Stomach (tissue), 8 donors: ENCODE measurements at regions not wholly inside any gene's neighbourhood (a gene's known extent, or its start where the extent isn't known, plus 50 kb on each side); places are given as distances from the start of the nearest gene placed in this dataset.
"Not testable (repeated sequence)": the region's sequence is repeated elsewhere in the genome, so short reads cannot be mapped to it uniquely, and the experiment has no call there.

Source experiments
- DNase-seq, 2 donors: peaks; one replicate each; pipeline versions ENCODE4 v3.0.0 to v3.0.0-alpha.2; 2013 to 2019
- H3K27ac ChIP-seq, 5 donors: fragments of 200-600 bp in 4 of 5; sonication (generic) in 4 of 5; one replicate each; pipeline ENCODE4 v1.5.1; 2013 to 2019; ENCODE audit warnings: mild to moderate bottlenecking in 1 of 5, moderate library complexity in 1 of 5
- H3K27me3 ChIP-seq, 3 donors: fragments of 200-600 bp; sonication (generic); one replicate each; pipeline ENCODE4 v1.5.1; 2017 to 2019; ENCODE audit warnings: mixed run types in 1 of 3
- H3K36me3 ChIP-seq, 4 donors: fragments of 200-600 bp; sonication (generic); 1 replicate in 3 of 4; 2 replicates in 1 of 4; pipeline ENCODE4 v1.5.1; 2016 to 2019
- H3K4me1 ChIP-seq, 4 donors: fragments of 200-600 bp; sonication (generic); one replicate each; pipeline ENCODE4 v1.5.1; 2016 to 2019
- H3K4me3 ChIP-seq, 4 donors: fragments of 200-600 bp; sonication (generic) in 3 of 4; one replicate each; pipeline ENCODE4 v1.5.1; 2016 to 2019; ENCODE audit warnings: mild to moderate bottlenecking in 1 of 4
- H3K9me3 ChIP-seq, 4 donors: fragments of 200-600 bp; sonication (generic); one replicate each; pipeline ENCODE4 v1.5.1; 2016 to 2019
- CTCF ChIP-seq, 7 experiments: fragments of 450-650 bp in 4 of 7; fragments of 200-600 bp in 3 of 7; sonication (generic) in 3 of 7; IDR thresholded peaks; one replicate each; pipeline ENCODE4 v1.5.1; 2016 to 2019; ENCODE audit warnings: antibody characterized with exemption in 7 of 7, control low read depth in 2 of 7, mild to moderate bottlenecking in 1 of 7
- EP300 ChIP-seq: sonication (generic); formaldehyde crosslinking; IDR thresholded peaks from one replicate; pipeline ENCODE4 v1.6.1; 2017; ENCODE audit warnings: antibody characterized with exemption
- POLR2A ChIP-seq, 4 donors: fragments of 450-650 bp; IDR thresholded peaks; one replicate each; pipeline ENCODE4 v1.6.1; 2016; ENCODE audit warnings: antibody characterized with exemption in 4 of 4, control low read depth in 2 of 4, mild to moderate bottlenecking in 1 of 4, moderate library complexity in 1 of 4
- POLR2AphosphoS5 ChIP-seq, 3 donors: sonication (generic); formaldehyde crosslinking; IDR thresholded peaks; one replicate each; pipeline ENCODE4 v1.6.1; 2016; ENCODE audit warnings: antibody characterized with exemption in 3 of 3
- WGBS, 5 donors: extraction: QIAGEN DNeasy Blood & Tissue Kit in 3 of 5; methylation state at CpG; one replicate each; pipeline versions ENCODE4 v1.1.5 to v1.1.7; 2013 to 2018; 5-methylcytosine and 5-hydroxymethylcytosine counted together
- intact Hi-C: fragments of 100-400 bp; cut with DNase I; formaldehyde crosslinking; loops from one replicate; pipeline ENCODE4 v1.15.1; 2023; ENCODE audit warnings: low total_unique reads
- donor health status: healthy with polysubstance abuse.
- donor health status: Bipolar disorder and iron deficiency.
- donor health status: healthy.

- TF ChIP-seq EP300 (no peak), CTCF (IDR thresholded peaks at IDR 0.05) (no peak), POLR2A (IDR thresholded peaks at IDR 0.05) (no peak), POLR2AphosphoS5 (IDR thresholded peaks at IDR 0.05) (no peak)
- no peaks in the 10 kb centered on the region for H3K27me3 ChIP-seq
- no peak overlapping the region for H3K27ac ChIP-seq
- no peak for DNase-seq
- intact Hi-C loops: no loop called here
- peaks cover 0 to 11% (median 4%) of the 10 kb centered on the region in 4 donors for H3K9me3 ChIP-seq
- H3K36me3 ChIP-seq: no peaks in the 10 kb centered on the region
- no peak overlapping the region for H3K4me3 ChIP-seq
- H3K4me1 ChIP-seq: no peaks in the 10 kb centered on the region
- 67 to 78% (median 74%) methylated on average over 4 of the region's 4 CpGs for WGBS, 5 donors
Measured at GRCh38 chr15:53022788-53023187, 232.7 kb upstream of the ONECUT1 start.

- peaks cover 0 to 6% (median 2%) of the 10 kb centered on the region in 4 donors for H3K9me3 ChIP-seq
- H3K4me3 ChIP-seq: no peak overlapping the region
- no peak overlapping the region for H3K27ac ChIP-seq
- intact Hi-C loops: no loop called here
- DNase-seq: no peak
- H3K27me3 ChIP-seq: no peaks in the 10 kb centered on the region
- no peaks in the 10 kb centered on the region for H3K4me1 ChIP-seq
- WGBS, 5 donors: 90 to 96% (median 95%) methylated on average over 2 of the region's 2 CpGs
- no peaks in the 10 kb centered on the region for H3K36me3 ChIP-seq
- TF ChIP-seq EP300 (no peak), CTCF (IDR thresholded peaks at IDR 0.05) (no peak), POLR2A (IDR thresholded peaks at IDR 0.05) (no peak), POLR2AphosphoS5 (IDR thresholded peaks at IDR 0.05) (no peak)
Measured at GRCh38 chr15:53013329-53013728, 223.2 kb upstream of the ONECUT1 start.

- intact Hi-C loops, DNase-seq, H3K9me3 ChIP-seq, H3K27me3 ChIP-seq, H3K36me3 ChIP-seq, H3K27ac ChIP-seq, H3K4me3 ChIP-seq, H3K4me1 ChIP-seq: not testable (repeated sequence)
- WGBS, 5 donors: 87 to 96% (median 94%) methylated on average over 2 of the region's 2 CpGs
Measured at GRCh38 chr15:53011779-53012178, 221.6 kb upstream of the ONECUT1 start.

GRCh38 chr15:53009093-53009492, 219.0 kb upstream of the ONECUT1 start:
- intact Hi-C loops: no loop called here
- Histone ChIP-seq H3K27me3 (no peaks in the 10 kb centered on the region), H3K36me3 (no peaks in the 10 kb centered on the region), H3K9me3 (no peaks in the 10 kb centered on the region), H3K4me3 (no peak overlapping the region), H3K27ac (no peak overlapping the region), H3K4me1 (no peaks in the 10 kb centered on the region)
- no peak for DNase-seq
- WGBS, 5 donors: 48 to 68% (median 55%) methylated on average over 1 of the region's 1 CpG
- no peak for TF ChIP-seq POLR2AphosphoS5 (IDR thresholded peaks at IDR 0.05)
- no peak for TF ChIP-seq EP300
- no peak for TF ChIP-seq CTCF (IDR thresholded peaks at IDR 0.05)
- TF ChIP-seq POLR2A (IDR thresholded peaks at IDR 0.05): no peak

GRCh38 chr15:53000409-53000808, 210.3 kb upstream of the ONECUT1 start:
- TF ChIP-seq POLR2AphosphoS5 (IDR thresholded peaks at IDR 0.05) (no peak), EP300 (no peak), POLR2A (IDR thresholded peaks at IDR 0.05) (no peak), CTCF (IDR thresholded peaks at IDR 0.05) (no peak)
- Histone ChIP-seq H3K9me3 (peaks cover 0 to 5% (median 0%) of the 10 kb centered on the region in 4 donors), H3K4me3 (no peak overlapping the region), H3K36me3 (no peaks in the 10 kb centered on the region), H3K27me3 (no peaks in the 10 kb centered on the region), H3K4me1 (no peaks in the 10 kb centered on the region), H3K27ac (no peak overlapping the region)
- 45 to 52% (median 47%) methylated on average over 4 of the region's 4 CpGs for WGBS, 5 donors
- no peak for DNase-seq
- intact Hi-C loops: no loop called here
